ENCODE measurements at regions not wholly inside any gene's neighbourhood (a gene's known extent, or its start where the extent isn't known, plus 50 kb on each side); places are given as distances from the start of the nearest gene placed in this dataset.

GRCh38 chr1:227411066-227411465 lies 92.8 kb upstream of the CDC42BPA start:
- no TSS peak for BruUV-seq (replicated peaks)
- Histone ChIP-seq H3K9me3 (ENCODE audit: control insufficient read depth in 1 of 2, insufficient read depth in 1 of 2, low read depth in 1 of 2, low read length in 2 of 2) (no peaks in the 10 kb centered on the region), H3K9ac (ENCODE audit: low read length) (no peak overlapping the region), H3K79me2 (ENCODE audit: insufficient read depth, low read length) (no peaks in the 10 kb centered on the region), H2AFZ (ENCODE audit: low read depth, low read length, poor library complexity, severe bottlenecking) (no peak overlapping the region), H4K20me1 (ENCODE audit: insufficient read depth) (no peaks in the 10 kb centered on the region), H3K4me3 (replicated peaks in 1 of 2; ENCODE audit: low read depth in 1 of 2, low read length in 2 of 2) (no peak overlapping the region), H3K4me1 (ENCODE audit: control insufficient read depth in 1 of 2, insufficient read depth in 2 of 2, low read length in 2 of 2) (no peaks in the 10 kb centered on the region), H3K27ac (ENCODE audit: low read depth, low read length) (no peak overlapping the region), H3K9me2 (ENCODE audit: insufficient read depth) (no peaks in the 10 kb centered on the region), H3K4me2 (ENCODE audit: low read length) (no peak overlapping the region), H3K27me3 (ENCODE audit: insufficient read depth, low read length) (no peaks in the 10 kb centered on the region), H3K36me3 (ENCODE audit: control insufficient read depth in 1 of 2, insufficient read depth in 2 of 2, low read length in 2 of 2) (no peaks in the 10 kb centered on the region)
- CTCF ChIA-PET = no interaction called here
- RAD21 ChIA-PET (ENCODE audit: low non-redundant PET in 1 of 2, low total read pairs in 2 of 2, uncharacterized antibody in 2 of 2, unreplicated experiment in 2 of 2) = no interaction called here
- TF ChIP-seq ZFX (IDR thresholded peaks at IDR 0.05) = no peak
- TF ChIP-seq, protein P1, sequence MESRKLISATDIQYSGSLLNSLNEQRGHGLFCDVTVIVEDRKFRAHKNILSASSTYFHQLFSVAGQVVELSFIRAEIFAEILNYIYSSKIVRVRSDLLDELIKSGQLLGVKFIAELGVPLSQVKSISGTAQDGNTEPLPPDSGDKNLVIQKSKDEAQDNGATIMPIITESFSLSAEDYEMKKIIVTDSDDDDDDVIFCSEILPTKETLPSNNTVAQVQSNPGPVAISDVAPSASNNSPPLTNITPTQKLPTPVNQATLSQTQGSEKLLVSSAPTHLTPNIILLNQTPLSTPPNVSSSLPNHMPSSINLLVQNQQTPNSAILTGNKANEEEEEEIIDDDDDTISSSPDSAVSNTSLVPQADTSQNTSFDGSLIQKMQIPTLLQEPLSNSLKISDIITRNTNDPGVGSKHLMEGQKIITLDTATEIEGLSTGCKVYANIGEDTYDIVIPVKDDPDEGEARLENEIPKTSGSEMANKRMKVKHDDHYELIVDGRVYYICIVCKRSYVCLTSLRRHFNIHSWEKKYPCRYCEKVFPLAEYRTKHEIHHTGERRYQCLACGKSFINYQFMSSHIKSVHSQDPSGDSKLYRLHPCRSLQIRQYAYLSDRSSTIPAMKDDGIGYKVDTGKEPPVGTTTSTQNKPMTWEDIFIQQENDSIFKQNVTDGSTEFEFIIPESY (IDR thresholded peaks at IDR 0.05; ENCODE audit: extremely low read depth, insufficient replicate concordance, low read length) = no peak
- no peak for TF ChIP-seq FOSL1 (IDR thresholded peaks at IDR 0.05; ENCODE audit: low read depth)
- TF ChIP-seq RAD21 (IDR thresholded peaks at IDR 0.05; ENCODE audit: low read depth) = no peak
- no peak for TF ChIP-seq ZNF274 (IDR thresholded peaks at IDR 0.05; ENCODE audit: low read depth, low read length)
- TF ChIP-seq SIN3A (IDR thresholded peaks at IDR 0.05; ENCODE audit: low read depth) = no peak
- no peak for TF ChIP-seq EZH2 (IDR thresholded peaks at IDR 0.05)
- TF ChIP-seq, protein P2, sequence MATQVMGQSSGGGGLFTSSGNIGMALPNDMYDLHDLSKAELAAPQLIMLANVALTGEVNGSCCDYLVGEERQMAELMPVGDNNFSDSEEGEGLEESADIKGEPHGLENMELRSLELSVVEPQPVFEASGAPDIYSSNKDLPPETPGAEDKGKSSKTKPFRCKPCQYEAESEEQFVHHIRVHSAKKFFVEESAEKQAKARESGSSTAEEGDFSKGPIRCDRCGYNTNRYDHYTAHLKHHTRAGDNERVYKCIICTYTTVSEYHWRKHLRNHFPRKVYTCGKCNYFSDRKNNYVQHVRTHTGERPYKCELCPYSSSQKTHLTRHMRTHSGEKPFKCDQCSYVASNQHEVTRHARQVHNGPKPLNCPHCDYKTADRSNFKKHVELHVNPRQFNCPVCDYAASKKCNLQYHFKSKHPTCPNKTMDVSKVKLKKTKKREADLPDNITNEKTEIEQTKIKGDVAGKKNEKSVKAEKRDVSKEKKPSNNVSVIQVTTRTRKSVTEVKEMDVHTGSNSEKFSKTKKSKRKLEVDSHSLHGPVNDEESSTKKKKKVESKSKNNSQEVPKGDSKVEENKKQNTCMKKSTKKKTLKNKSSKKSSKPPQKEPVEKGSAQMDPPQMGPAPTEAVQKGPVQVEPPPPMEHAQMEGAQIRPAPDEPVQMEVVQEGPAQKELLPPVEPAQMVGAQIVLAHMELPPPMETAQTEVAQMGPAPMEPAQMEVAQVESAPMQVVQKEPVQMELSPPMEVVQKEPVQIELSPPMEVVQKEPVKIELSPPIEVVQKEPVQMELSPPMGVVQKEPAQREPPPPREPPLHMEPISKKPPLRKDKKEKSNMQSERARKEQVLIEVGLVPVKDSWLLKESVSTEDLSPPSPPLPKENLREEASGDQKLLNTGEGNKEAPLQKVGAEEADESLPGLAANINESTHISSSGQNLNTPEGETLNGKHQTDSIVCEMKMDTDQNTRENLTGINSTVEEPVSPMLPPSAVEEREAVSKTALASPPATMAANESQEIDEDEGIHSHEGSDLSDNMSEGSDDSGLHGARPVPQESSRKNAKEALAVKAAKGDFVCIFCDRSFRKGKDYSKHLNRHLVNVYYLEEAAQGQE (IDR thresholded peaks at IDR 0.05; ENCODE audit: low read depth) = no peak
- TF ChIP-seq, protein P3, sequence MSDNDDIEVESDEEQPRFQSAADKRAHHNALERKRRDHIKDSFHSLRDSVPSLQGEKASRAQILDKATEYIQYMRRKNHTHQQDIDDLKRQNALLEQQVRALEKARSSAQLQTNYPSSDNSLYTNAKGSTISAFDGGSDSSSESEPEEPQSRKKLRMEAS (IDR thresholded peaks at IDR 0.05) = no peak
- no peak for TF ChIP-seq YY1 (IDR thresholded peaks at IDR 0.05; ENCODE audit: extremely low read depth, insufficient replicate concordance, low read depth, low read length)
- TF ChIP-seq EGR1 (IDR thresholded peaks at IDR 0.05; ENCODE audit: low read depth) = no peak
- no peak for TF ChIP-seq CBX3 (IDR thresholded peaks at IDR 0.05; ENCODE audit: low read depth)
- no peak for TF ChIP-seq JUND (IDR thresholded peaks at IDR 0.05)
- no peak for TF ChIP-seq EZH2phosphoT487 (IDR thresholded peaks at IDR 0.05; ENCODE audit: borderline replicate concordance)
- no peak for TF ChIP-seq SRF (IDR thresholded peaks at IDR 0.05; ENCODE audit: low read depth)
- no peak for TF ChIP-seq SP1 (IDR thresholded peaks at IDR 0.05; ENCODE audit: low read depth)
- no peak for TF ChIP-seq TCF7L2 (IDR thresholded peaks at IDR 0.05; ENCODE audit: borderline replicate concordance, extremely low read depth, insufficient read depth, insufficient read length)
- no peak for TF ChIP-seq ATF3 (IDR thresholded peaks at IDR 0.05)
- TF ChIP-seq ELF1 (IDR thresholded peaks at IDR 0.05; ENCODE audit: borderline replicate concordance, low read depth) = no peak
- TF ChIP-seq CTCF (IDR thresholded peaks at IDR 0.05 in 2 of 3, conservative IDR thresholded peaks at IDR 0.05 in 1 of 3; ENCODE audit: borderline replicate concordance in 1 of 3, insufficient read depth in 1 of 3, low read depth in 2 of 3, low read length in 2 of 3) = no peak
- POLR2A ChIA-PET = no interaction called here
- ATAC-seq (no peak), DNase-seq (ENCODE audit: low read depth, low spot score) (no peak)
- intact Hi-C loops (cut with micrococcal nuclease) = no loop called here
